MCF 10A (cell line): ENCODE measurements at regions not wholly inside any gene's neighbourhood (a gene's known extent, or its start where the extent isn't known, plus 50 kb on each side); places are given as distances from the start of the nearest gene placed in this dataset.
A peak's percentile ranks its signal among the peaks of the same experiment; 100 is the strongest.
"Not testable (repeated sequence)": the region's sequence is repeated elsewhere in the genome, so short reads cannot be mapped to it uniquely, and the experiment has no call there.

ENCODE experiments used
- BruUV-seq: library from RNA; stranded (reverse); fragments of 400-500 nt; replicated peaks from 2 replicates; lab custom pipeline; 2021; lab: Mats Ljungman, UMichigan
- CTCF ChIA-PET: fragments of 300-600 bp; sonication (Branson Sonifier 250); formaldehyde crosslinking; extraction: SDS; loops from one replicate; lab custom pipeline; 2021; ENCODE audit warnings: antibody characterized with exemption, inconsistent platforms; lab: Yijun Ruan, JAX
- POLR2A ChIA-PET: fragments of 300-600, 350-650 bp; sonication (Branson Sonifier 250); formaldehyde crosslinking; extraction: SDS; loops from one replicate; lab custom pipeline; 2020; ENCODE audit warnings: antibody characterized with exemption, inconsistent platforms; lab: Yijun Ruan, JAX
- DNase-seq: peaks from one replicate; pipeline ENCODE4 v3.0.0-alpha.2; 2018; ENCODE audit not compliant: unreplicated experiment
- H3K27ac Mint-ChIP-seq: one replicate; pipeline ENCODE4 v1.8.0; 2022; ENCODE audit warnings: mild to moderate bottlenecking, low read depth, mixed read lengths; ENCODE audit not compliant: unreplicated experiment
- H3K27me3 Mint-ChIP-seq: one replicate; pipeline ENCODE4 v1.8.0; 2022; ENCODE audit warnings: mixed read lengths; ENCODE audit not compliant: insufficient read depth, unreplicated experiment
- H3K36me3 Mint-ChIP-seq: one replicate; pipeline ENCODE4 v1.8.0; 2022; ENCODE audit warnings: mild to moderate bottlenecking, moderate library complexity, mixed read lengths; ENCODE audit not compliant: insufficient read depth, unreplicated experiment
- H3K4me1 Mint-ChIP-seq: one replicate; pipeline ENCODE4 v1.8.0; 2022; ENCODE audit warnings: mixed read lengths; ENCODE audit not compliant: insufficient read depth, unreplicated experiment
- H3K4me3 Mint-ChIP-seq: one replicate; pipeline ENCODE4 v1.8.0; 2022; ENCODE audit warnings: mild to moderate bottlenecking, moderate library complexity, mixed read lengths; ENCODE audit not compliant: unreplicated experiment
- H3K9me3 Mint-ChIP-seq: one replicate; pipeline ENCODE4 v1.8.0; 2022; ENCODE audit warnings: mixed read lengths; ENCODE audit not compliant: unreplicated experiment
- intact Hi-C: fragments of 100-400 bp; cut with micrococcal nuclease; formaldehyde crosslinking; loops from 2 replicates; pipeline ENCODE4 v1.14.1; 2022
- TF ChIP-seq, protein P1 (sequence below): fragments of 200-600 bp; IDR thresholded peaks from one replicate; pipeline ENCODE4 v1.8.0; 2022; ENCODE audit warnings: antibody characterized with exemption, mild to moderate bottlenecking; ENCODE audit not compliant: unreplicated experiment

DNA sequence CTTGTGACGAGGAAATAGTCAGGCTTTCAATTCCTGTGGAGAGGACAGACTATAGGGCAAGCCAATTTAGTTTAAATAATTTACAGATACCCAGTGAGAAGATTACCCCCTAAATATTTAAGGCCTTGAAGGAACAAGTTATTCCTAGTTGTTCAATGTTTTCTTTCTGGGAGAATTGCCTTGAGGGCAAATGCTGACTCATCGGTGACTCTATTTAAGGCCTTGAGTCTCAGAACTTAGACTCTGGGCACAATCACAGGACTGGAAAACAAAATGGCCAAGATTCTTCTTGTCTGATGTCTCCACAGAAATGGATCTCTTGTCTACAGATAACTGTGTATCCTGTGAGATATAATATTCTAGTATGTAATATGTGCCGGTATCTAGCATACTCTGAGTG, 467.1 kb downstream of the SUCLG1 start:
- Mint-ChIP-seq H3K4me1 (peaks cover 22% of the 10 kb centered on the region), H3K9me3 (peaks cover 1% of the 10 kb centered on the region), H3K36me3 (no peaks in the 10 kb centered on the region), H3K27me3 (no peaks in the 10 kb centered on the region), H3K27ac (peak overlapping the region; percentile 54), H3K4me3 (no peak overlapping the region)
- TF ChIP-seq, protein P1, sequence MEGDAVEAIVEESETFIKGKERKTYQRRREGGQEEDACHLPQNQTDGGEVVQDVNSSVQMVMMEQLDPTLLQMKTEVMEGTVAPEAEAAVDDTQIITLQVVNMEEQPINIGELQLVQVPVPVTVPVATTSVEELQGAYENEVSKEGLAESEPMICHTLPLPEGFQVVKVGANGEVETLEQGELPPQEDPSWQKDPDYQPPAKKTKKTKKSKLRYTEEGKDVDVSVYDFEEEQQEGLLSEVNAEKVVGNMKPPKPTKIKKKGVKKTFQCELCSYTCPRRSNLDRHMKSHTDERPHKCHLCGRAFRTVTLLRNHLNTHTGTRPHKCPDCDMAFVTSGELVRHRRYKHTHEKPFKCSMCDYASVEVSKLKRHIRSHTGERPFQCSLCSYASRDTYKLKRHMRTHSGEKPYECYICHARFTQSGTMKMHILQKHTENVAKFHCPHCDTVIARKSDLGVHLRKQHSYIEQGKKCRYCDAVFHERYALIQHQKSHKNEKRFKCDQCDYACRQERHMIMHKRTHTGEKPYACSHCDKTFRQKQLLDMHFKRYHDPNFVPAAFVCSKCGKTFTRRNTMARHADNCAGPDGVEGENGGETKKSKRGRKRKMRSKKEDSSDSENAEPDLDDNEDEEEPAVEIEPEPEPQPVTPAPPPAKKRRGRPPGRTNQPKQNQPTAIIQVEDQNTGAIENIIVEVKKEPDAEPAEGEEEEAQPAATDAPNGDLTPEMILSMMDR: no peak
- peak; percentile 74 for DNase-seq
- intact Hi-C loops: no loop called here
- CTCF ChIA-PET: interaction anchor here (0.5 to 2.2 kb wide), 3 partner anchors 31 to 115 kb away, joined by 3 to 9 read pairs (median 3); no protein-coding TSS in a partner anchor
- BruUV-seq: no TSS peak
- POLR2A ChIA-PET: interaction anchor here (0.9 to 1.4 kb wide), 2 partner anchors 20 to 142 kb away, joined by 4 to 5 read pairs; no protein-coding TSS in a partner anchor

DNA sequence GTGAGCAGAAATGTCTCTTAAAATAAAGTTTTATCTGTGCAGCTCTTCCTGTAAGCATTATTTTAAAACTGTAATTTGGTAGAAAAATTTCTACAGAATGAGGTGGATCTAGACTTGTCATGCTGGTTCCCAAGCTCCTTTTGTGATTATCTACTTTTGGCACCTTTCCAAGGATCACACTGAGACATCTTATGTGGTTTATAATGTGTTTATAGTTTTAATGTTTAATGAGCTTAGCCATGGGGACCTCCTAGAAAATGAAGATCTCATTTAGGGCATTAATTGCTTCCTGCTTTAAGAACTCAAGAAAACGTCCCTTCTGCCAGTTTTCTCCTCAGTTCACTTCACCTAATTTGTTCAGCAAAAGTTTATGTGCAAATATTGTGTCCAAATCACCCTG, 468.4 kb downstream of the SUCLG1 start:
- POLR2A ChIA-PET: interaction anchor here (1.2 kb wide), 1 partner anchor 9 kb away, joined by 3 read pairs; no protein-coding TSS in a partner anchor
- CTCF ChIA-PET: interaction anchor here (0.6 to 2.2 kb wide), 4 partner anchors 18 to 440 kb away, joined by 3 to 9 read pairs (median 3); no protein-coding TSS in a partner anchor
- peak; percentile 20 for DNase-seq
- TF ChIP-seq, protein P1: no peak
- H3K4me3 Mint-ChIP-seq: no peak overlapping the region
- no peaks in the 10 kb centered on the region for H3K27me3 Mint-ChIP-seq
- no TSS peak for BruUV-seq
- peaks cover 22% of the 10 kb centered on the region for H3K4me1 Mint-ChIP-seq
- H3K9me3 Mint-ChIP-seq: peaks cover 15% of the 10 kb centered on the region
- intact Hi-C loops: no loop called here
- H3K27ac Mint-ChIP-seq: no peak overlapping the region
- no peaks in the 10 kb centered on the region for H3K36me3 Mint-ChIP-seq

DNA sequence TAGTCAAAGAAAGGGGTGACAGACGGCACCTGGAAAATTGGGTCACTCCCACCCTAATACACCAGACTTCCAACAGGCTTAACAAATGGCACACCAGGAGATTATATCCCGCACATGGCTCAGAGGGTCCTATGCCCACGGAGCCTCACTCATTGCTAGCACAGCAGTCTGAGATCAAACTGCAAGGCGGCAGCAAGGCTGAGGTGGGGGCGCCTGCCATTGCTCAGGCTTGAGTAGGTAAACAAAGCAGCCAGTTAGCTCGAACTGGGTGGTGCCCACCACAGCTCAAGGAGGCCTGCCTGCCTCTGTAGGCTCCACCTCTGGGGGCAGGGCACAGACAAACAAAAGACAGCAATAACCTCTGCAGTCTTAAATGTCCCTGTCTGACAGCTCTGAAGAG, 482.5 kb downstream of the SUCLG1 start:
- intact Hi-C loops, H3K4me1 Mint-ChIP-seq, H3K27me3 Mint-ChIP-seq, POLR2A ChIA-PET, H3K4me3 Mint-ChIP-seq, BruUV-seq, H3K9me3 Mint-ChIP-seq, H3K27ac Mint-ChIP-seq, H3K36me3 Mint-ChIP-seq, DNase-seq: not testable (repeated sequence)
- CTCF ChIA-PET: interaction anchor here (0.8 to 1.0 kb wide), 2 partner anchors 16 to 46 kb away, joined by 3 read pairs; no protein-coding TSS in a partner anchor

DNA sequence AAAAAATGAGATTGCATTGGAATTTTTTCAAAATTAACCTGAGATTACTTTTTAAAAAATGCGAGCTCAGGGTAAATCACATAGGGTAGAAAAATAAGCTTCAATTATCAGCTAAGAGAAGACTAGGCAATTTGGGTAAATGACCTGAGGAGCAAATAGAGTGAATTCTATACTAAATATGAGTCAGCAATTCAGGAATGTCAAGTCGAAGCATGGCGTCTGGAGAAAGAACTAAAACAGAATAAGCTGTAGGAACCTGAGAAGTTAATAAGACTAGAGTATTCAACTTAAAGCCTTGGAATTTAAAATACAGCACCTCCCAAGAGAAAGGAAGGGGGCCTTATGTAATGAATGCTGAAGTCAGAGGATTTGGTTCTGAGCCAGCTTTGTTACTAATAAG, 487.0 kb downstream of the SUCLG1 start:
- TF ChIP-seq, protein P1: no peak
- BruUV-seq: no TSS peak
- no peak overlapping the region for H3K4me3 Mint-ChIP-seq
- intact Hi-C loops: no loop called here
- ChIA-PET POLR2A (interaction anchor here (1.5 kb wide), 1 partner anchor 21 kb away, joined by 5 read pairs; no protein-coding TSS in a partner anchor), CTCF (interaction anchor here (0.6 to 1.2 kb wide), 5 partner anchors 12 to 1645 kb away, joined by 3 read pairs; no protein-coding TSS in a partner anchor)
- H3K27ac Mint-ChIP-seq: no peak overlapping the region
- peak; percentile 33 for DNase-seq
- no peaks in the 10 kb centered on the region for H3K36me3 Mint-ChIP-seq
- H3K4me1 Mint-ChIP-seq: peaks cover 14% of the 10 kb centered on the region
- H3K27me3 Mint-ChIP-seq: no peaks in the 10 kb centered on the region
- peaks cover 6% of the 10 kb centered on the region for H3K9me3 Mint-ChIP-seq
